ENCODE measurements at regions not wholly inside any gene's neighbourhood (a gene's known extent, or its start where the extent isn't known, plus 50 kb on each side); places are given as distances from the start of the nearest gene placed in this dataset.
"Not testable (repeated sequence)": the region's sequence is repeated elsewhere in the genome, so short reads cannot be mapped to it uniquely, and the experiment has no call there.

- Histone ChIP-seq H3K27me3 (no peaks in the 10 kb centered on the region), H3K4me1 (no peaks in the 10 kb centered on the region), H3K9me3 (no peaks in the 10 kb centered on the region), H3K36me3 (no peaks in the 10 kb centered on the region), H3K4me3 (no peak overlapping the region), H3K27ac (no peak overlapping the region)
- DNase-seq, result no peak
- 46 to 72% methylated on average over 5 of the region's 5 CpGs for WGBS, 2 donors
- intact Hi-C loops (cut with DNase I), result no loop called here
- TF ChIP-seq CTCF (IDR thresholded peaks at IDR 0.05) (no peak), POLR2A (IDR thresholded peaks at IDR 0.05) (no peak)
Measured at GRCh38 chr1:199914546-199914945, 113.0 kb upstream of the NR5A2 start.

GRCh38 chr1:199918196-199918769, 109.2 kb upstream of the NR5A2 start:
- intact Hi-C loops (cut with DNase I), result no loop called here
- TF ChIP-seq POLR2A (IDR thresholded peaks at IDR 0.05), result no peak
- TF ChIP-seq CTCF (IDR thresholded peaks at IDR 0.05), result no peak
- no peaks in the 10 kb centered on the region for H3K4me1 ChIP-seq
- H3K27me3 ChIP-seq, result no peaks in the 10 kb centered on the region
- no peaks in the 10 kb centered on the region for H3K9me3 ChIP-seq
- no peak for DNase-seq
- no peak overlapping the region for H3K4me3 ChIP-seq
- no peaks in the 10 kb centered on the region for H3K36me3 ChIP-seq
- no peak overlapping the region for H3K27ac ChIP-seq
- WGBS, 2 donors, result 39 to 53% methylated on average over 2 of the region's 2 CpGs

GRCh38 chr1:199920635-199921034, 106.9 kb upstream of the NR5A2 start:
- H3K36me3 ChIP-seq, result no peaks in the 10 kb centered on the region
- H3K27ac ChIP-seq, result no peak overlapping the region
- no peaks in the 10 kb centered on the region for H3K27me3 ChIP-seq
- no peaks in the 10 kb centered on the region for H3K4me1 ChIP-seq
- intact Hi-C loops (cut with DNase I), result no loop called here
- 85 to 91% methylated on average over 2 of the region's 2 CpGs for WGBS, 2 donors
- no peak for TF ChIP-seq CTCF (IDR thresholded peaks at IDR 0.05)
- TF ChIP-seq POLR2A (IDR thresholded peaks at IDR 0.05), result no peak
- DNase-seq, result no peak
- no peaks in the 10 kb centered on the region for H3K9me3 ChIP-seq
- H3K4me3 ChIP-seq, result no peak overlapping the region

- Histone ChIP-seq H3K9me3 (no peaks in the 10 kb centered on the region), H3K36me3 (no peaks in the 10 kb centered on the region), H3K4me3 (no peak overlapping the region), H3K27me3 (no peaks in the 10 kb centered on the region), H3K4me1 (no peaks in the 10 kb centered on the region), H3K27ac (no peak overlapping the region)
- TF ChIP-seq CTCF (IDR thresholded peaks at IDR 0.05), result no peak
- TF ChIP-seq POLR2A (IDR thresholded peaks at IDR 0.05), result no peak
- intact Hi-C loops (cut with DNase I), result no loop called here
- 68 to 80% methylated on average over 3 of the region's 3 CpGs for WGBS, 2 donors
- no peak for DNase-seq
Measured at GRCh38 chr1:199929556-199929955, 98.0 kb upstream of the NR5A2 start.

- H3K9me3 ChIP-seq; H3K27ac ChIP-seq; intact Hi-C loops (cut with DNase I); H3K4me1 ChIP-seq; H3K36me3 ChIP-seq; H3K4me3 ChIP-seq; H3K27me3 ChIP-seq; DNase-seq: not testable (repeated sequence)
- WGBS, 2 donors, result 92 to 95% methylated on average over 5 of the region's 5 CpGs
Measured at GRCh38 chr1:199930067-199930466, 97.4 kb upstream of the NR5A2 start.
